Panc1 (cell line): ENCODE measurements at regions not wholly inside any gene's neighbourhood (a gene's known extent, or its start where the extent isn't known, plus 50 kb on each side); places are given as distances from the start of the nearest gene placed in this dataset.
A peak's percentile ranks its signal among the peaks of the same experiment; 100 is the strongest.

ENCODE experiments used
- ATAC-seq: fragments of 200-7000 bp; cut with Tn5 transposase; 2 replicates; pipeline ENCODE4 v1.9.1; 2020; ENCODE audit warnings: mild to moderate bottlenecking, moderate library complexity
- BruUV-seq: library from RNA; stranded (reverse); fragments of 400-500 nt; replicated peaks from 2 replicates; lab custom pipeline; 2021; lab: Mats Ljungman, UMichigan
- CTCF ChIA-PET: fragments of 300-600 bp; sonication (Branson Sonifier 250); formaldehyde crosslinking; loops from one replicate; lab custom pipeline; 2022; ENCODE audit warnings: antibody characterized with exemption; lab: Charles Lee
- POLR2A ChIA-PET: fragments of 300-600 bp; sonication (Branson Sonifier 250); formaldehyde crosslinking; loops from one replicate; lab custom pipeline; 2022; ENCODE audit warnings: antibody characterized with exemption; lab: Charles Lee
- DNase-seq: peaks from one replicate; pipeline ENCODE4 v3.0.0-alpha.2; 2010; ENCODE audit warnings: low read depth, low spot score
- H3K27ac ChIP-seq: 2 replicates; pipeline ENCODE4 v1.5.1; 2011; ENCODE audit warnings: mild to moderate bottlenecking, low read length, inconsistent platforms
- H3K27me3 ChIP-seq: fragments of 200-500 bp; sonication (Bioruptor generic); 2 replicates; pipeline ENCODE4 v1.6.0; 2014; ENCODE audit warnings: low read length, inconsistent platforms; ENCODE audit not compliant: control insufficient read depth, insufficient read depth
- H3K36me3 ChIP-seq: fragments of 200-500 bp; sonication (Bioruptor generic); 2 replicates; pipeline ENCODE4 v1.5.1; 2014; ENCODE audit warnings: inconsistent platforms, mild to moderate bottlenecking, low read length, moderate library complexity; ENCODE audit not compliant: control insufficient read depth, insufficient read depth
- H3K4me1 ChIP-seq: 2 replicates; pipeline ENCODE4 v1.5.1; 2011; ENCODE audit warnings: inconsistent platforms, mild to moderate bottlenecking, low read length, moderate library complexity; ENCODE audit not compliant: control insufficient read depth, insufficient read depth
- H3K4me3 ChIP-seq, 2 experiments: 2 replicates each; pipeline ENCODE4 v1.5.1; 2011 to 2012; ENCODE audit warnings: low read depth in 2 of 2, low read length in 2 of 2, mild to moderate bottlenecking in 2 of 2, inconsistent platforms in 1 of 2, moderate library complexity in 1 of 2
- H3K9me3 ChIP-seq: fragments of 200-500 bp; sonication (Bioruptor generic); 2 replicates; pipeline ENCODE4 v1.5.1; 2014; ENCODE audit warnings: low read depth, mild to moderate bottlenecking, inconsistent platforms, low read length, moderate library complexity; ENCODE audit not compliant: control insufficient read depth, insufficient read depth
- CTCF ChIP-seq: fragments of 450-650 bp; IDR thresholded peaks from 2 replicates; pipeline ENCODE4 v1.5.1; 2017; ENCODE audit warnings: mild to moderate bottlenecking
- POLR2AphosphoS5 ChIP-seq: IDR thresholded peaks from 2 replicates; pipeline ENCODE4 v1.6.1; 2012; ENCODE audit warnings: mild to moderate bottlenecking, low read depth, low read length, moderate library complexity
- REST ChIP-seq, 2 experiments: IDR thresholded peaks; 2 replicates each; pipeline ENCODE4 v1.6.1; 2011 to 2012; ENCODE audit warnings: low read depth in 2 of 2, control low read depth in 1 of 2, low read length in 1 of 2, mild to moderate bottlenecking in 1 of 2, moderate library complexity in 1 of 2; ENCODE audit not compliant: insufficient read depth in 1 of 2
- SIN3A ChIP-seq: IDR thresholded peaks from 2 replicates; pipeline ENCODE4 v1.6.1; 2012; ENCODE audit warnings: low read depth, mild to moderate bottlenecking, low read length, moderate library complexity, borderline replicate concordance; ENCODE audit not compliant: insufficient read depth
- TCF7L2 ChIP-seq: IDR thresholded peaks from 2 replicates; pipeline ENCODE4 v1.6.1; 2011; ENCODE audit warnings: mild to moderate bottlenecking, low read depth, low read length, inconsistent platforms
- in situ Hi-C: cut with HindIII; loops from 2 replicates; pipeline ENCODE4 v1.10.0; 2016; ENCODE audit warnings: low sequenced_read_pairs, low pct_unique_long_range_greater_than_20kb
- intact Hi-C: fragments of 100-400 bp; cut with micrococcal nuclease; formaldehyde crosslinking; loops from one replicate; pipeline ENCODE4 v1.10.0; 2022; ENCODE audit not compliant: unreplicated experiment

GRCh38 chr13:57253551-57253950 lies 86.6 kb downstream of the PRR20E start:
- Histone ChIP-seq H3K27ac (no peak overlapping the region), H3K9me3 (no peaks in the 10 kb centered on the region), H3K4me3 (no peak overlapping the region), H3K4me1 (no peaks in the 10 kb centered on the region), H3K27me3 (no peaks in the 10 kb centered on the region), H3K36me3 (no peaks in the 10 kb centered on the region)
- ChIA-PET POLR2A (no interaction called here), CTCF (no interaction called here)
- no TSS peak for BruUV-seq
- in situ Hi-C loops: no loop called here
- ATAC-seq: no peak
- DNase-seq: no peak
- no peak for TF ChIP-seq POLR2AphosphoS5
- TF ChIP-seq TCF7L2: no peak
- no peak for TF ChIP-seq REST (IDR thresholded peaks at IDR 0.05; ENCODE audit: insufficient read depth in 1 of 2, low read depth in 2 of 2, low read length in 1 of 2)
- no peak for TF ChIP-seq SIN3A
- no peak for TF ChIP-seq CTCF
- intact Hi-C loops: no loop called here

GRCh38 chr13:57264965-57265364 lies 98.0 kb downstream of the PRR20E start:
- ATAC-seq: no peak
- in situ Hi-C loops: no loop called here
- TF ChIP-seq REST (IDR thresholded peaks at IDR 0.05; ENCODE audit: insufficient read depth in 1 of 2, low read depth in 2 of 2, low read length in 1 of 2) (peak in 1 of 2 experiments; percentile 66; a peak in 2 of 4 replicates), CTCF (no peak), POLR2AphosphoS5 (no peak), SIN3A (no peak), TCF7L2 (no peak)
- H3K9me3 ChIP-seq: no peaks in the 10 kb centered on the region
- H3K27me3 ChIP-seq: no peaks in the 10 kb centered on the region
- no peaks in the 10 kb centered on the region for H3K36me3 ChIP-seq
- BruUV-seq: no TSS peak
- ChIA-PET CTCF (no interaction called here), POLR2A (no interaction called here)
- H3K4me1 ChIP-seq: no peaks in the 10 kb centered on the region
- no peak overlapping the region for H3K4me3 ChIP-seq
- H3K27ac ChIP-seq: no peak overlapping the region
- DNase-seq: no peak
- intact Hi-C loops: no loop called here
